Stimulated activated CD8-positive, alpha-beta memory T cell treated with anti-CD3 and anti-CD28 coated beads, Interleukin-4, amount 100 ng/mL, for 1 hour (primary cell): ENCODE measurements at regions not wholly inside any gene's neighbourhood (a gene's known extent, or its start where the extent isn't known, plus 50 kb on each side); places are given as distances from the start of the nearest gene placed in this dataset.
A peak's percentile ranks its signal among the peaks of the same experiment; 100 is the strongest.

ENCODE experiments used
- DNase-seq, 2 donors: peaks; one replicate each; pipeline ENCODE4 v3.0.0-alpha.2; 2020; ENCODE audit warnings: low read depth in 2 of 2, low spot score in 1 of 2

DNA sequence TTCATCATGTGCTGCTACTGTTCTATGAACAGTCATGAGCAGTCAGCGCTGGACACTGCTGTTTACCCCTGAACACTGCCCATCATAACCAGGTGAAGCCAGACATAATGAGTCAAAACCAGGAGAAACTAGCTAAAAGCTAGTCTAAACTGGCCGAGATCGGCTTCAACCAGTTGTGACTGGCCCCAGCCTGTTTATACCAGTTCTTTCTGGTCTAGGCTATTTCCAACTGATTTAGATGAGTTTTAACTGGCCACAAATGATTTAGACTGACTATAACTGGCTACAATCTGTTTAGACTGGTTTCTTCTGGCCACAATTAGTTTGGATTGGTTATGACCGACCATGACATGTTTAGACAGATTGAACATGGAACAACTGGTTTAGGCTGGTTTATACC is 348.3 kb upstream of the CAMK1G start:
- no peak for DNase-seq

DNA sequence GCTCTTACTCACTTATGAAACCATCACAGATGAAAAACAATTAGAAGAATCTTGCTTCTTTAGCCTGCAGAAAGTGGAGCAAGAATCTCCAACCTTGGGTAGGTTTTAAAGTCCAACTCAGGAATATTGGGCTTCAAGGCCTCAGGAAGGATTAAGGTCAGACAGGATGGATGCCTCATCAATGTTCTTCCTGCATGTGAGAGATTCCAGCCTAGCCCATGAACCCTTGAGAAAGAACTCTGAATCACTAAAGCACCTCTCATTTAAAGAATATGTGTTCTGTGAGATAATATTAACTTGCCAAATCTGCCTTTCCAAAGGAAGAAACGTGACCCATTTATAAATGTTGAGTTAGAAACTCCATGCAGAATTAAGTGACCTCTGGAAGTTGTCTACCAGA is 345.2 kb upstream of the CAMK1G start:
- DNase-seq = no peak

DNA sequence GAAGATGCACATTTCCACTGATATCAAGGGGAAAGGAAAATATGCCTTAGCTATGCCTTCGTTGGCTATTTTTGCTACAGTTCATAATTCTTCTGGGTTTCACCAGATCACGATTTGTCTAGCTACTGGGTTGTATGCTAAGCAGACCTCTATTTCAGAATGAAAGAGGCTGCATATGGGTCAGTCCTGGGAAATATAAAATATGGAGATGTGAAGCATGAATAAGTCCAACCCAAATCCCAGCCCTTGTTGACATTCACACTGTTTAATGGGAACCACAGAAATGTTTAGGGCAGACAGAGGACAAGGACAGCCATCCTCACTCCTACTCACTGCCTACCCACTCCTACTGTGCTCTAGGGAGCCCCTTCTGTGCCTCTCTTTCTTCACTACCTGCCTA is 343.2 kb upstream of the CAMK1G start:
- DNase-seq = no peak

DNA sequence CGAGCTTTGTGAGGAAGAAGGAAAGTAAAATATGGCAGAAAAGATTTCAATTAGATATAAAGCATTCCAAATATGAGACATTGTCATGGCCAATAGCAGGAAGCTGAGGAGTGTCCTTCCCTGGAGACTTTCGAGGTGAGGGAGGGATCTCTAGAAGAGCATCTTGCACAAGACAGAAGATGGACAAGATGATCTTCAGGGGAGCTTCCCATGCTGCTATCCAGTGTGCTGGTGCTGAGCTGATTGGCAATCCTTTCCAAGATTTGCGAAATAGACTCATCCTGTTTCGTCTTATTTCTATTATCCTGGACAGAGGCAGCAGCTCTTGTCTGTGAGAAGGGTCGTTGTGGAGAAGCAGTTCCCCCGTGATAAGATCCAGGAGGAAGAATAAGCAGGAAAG is 342.0 kb upstream of the CAMK1G start:
- no peak for DNase-seq

DNA sequence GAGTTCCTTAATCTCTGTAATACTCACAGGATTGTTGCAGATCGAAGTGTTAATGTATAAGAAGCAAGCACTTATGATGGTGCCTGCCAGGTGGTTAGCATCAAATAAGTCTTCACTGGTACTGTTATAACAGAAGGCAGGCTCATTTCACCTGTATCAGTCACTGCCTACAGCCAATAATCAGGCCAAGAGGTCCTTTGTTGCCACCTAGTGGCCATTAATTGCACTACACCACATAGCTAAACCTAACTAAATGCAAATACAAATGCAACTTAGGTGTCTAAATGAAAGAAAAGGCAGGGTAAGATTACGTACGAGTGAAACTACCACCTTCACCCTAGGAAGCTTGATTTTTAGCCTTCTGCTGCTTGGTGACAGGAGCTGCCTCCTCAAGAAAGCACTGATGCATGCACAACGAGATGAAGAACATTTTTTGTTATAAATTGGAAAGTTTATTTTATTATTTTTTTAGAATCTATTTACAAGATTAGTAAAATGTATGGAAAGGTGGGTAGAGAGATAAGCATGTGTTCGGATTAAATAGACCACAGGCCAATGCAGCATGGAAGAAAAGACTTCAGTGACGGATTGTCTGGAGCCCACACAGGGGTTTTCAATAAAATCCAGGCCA is 334.8 kb upstream of the CAMK1G start:
- DNase-seq = peak in 1 of 2 donors; percentile 6

DNA sequence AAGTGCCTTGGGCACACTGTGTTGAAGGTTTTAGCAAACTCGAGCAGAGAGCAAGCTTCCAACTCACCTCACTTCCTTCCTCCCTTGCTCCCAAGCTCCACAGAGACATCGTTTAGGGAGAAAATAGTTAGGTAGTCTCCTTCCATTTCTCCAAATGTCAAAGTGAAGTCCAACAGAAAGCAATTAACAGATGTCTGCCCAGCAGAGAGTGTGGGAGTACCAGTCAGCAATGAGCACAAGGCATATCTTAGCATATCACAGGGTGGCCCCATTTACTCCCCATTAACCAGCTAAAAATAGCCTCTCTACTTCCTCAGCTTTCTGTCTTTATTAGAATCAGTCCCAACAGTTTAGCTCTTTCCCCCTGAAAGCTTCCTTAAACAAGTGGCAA is 334.2 kb upstream of the CAMK1G start:
- no peak for DNase-seq

DNA sequence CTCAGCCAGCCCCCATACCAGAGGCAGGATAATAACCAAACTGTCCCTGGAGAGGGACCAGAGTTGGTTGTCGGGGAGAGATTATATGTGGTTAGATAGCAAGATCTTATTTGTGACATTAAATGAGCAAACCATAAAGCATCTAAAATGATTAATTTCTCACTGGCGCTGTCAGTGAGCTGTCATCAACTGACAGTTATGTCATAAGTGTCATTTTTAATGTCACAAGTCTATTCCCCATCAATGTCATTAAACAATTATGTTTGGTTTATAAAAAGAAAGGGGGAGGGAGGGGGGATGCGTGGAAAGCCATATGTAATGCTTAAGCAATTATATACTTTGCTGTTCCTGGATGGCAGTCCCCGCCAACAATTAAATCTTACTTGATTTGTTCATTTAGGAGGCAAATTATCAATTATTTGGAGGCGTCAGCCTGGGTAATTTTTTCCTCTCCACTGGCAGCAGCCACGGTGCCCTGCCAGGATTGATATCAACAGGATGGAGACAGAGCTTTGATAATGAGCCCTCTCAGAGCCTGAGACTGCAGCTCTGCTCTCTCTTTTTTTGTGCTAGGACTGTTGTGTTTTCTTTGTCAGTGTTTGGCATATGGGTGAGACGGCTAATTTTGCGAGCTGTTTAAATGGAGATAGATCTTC is 333.6 kb upstream of the CAMK1G start:
- no peak for DNase-seq

DNA sequence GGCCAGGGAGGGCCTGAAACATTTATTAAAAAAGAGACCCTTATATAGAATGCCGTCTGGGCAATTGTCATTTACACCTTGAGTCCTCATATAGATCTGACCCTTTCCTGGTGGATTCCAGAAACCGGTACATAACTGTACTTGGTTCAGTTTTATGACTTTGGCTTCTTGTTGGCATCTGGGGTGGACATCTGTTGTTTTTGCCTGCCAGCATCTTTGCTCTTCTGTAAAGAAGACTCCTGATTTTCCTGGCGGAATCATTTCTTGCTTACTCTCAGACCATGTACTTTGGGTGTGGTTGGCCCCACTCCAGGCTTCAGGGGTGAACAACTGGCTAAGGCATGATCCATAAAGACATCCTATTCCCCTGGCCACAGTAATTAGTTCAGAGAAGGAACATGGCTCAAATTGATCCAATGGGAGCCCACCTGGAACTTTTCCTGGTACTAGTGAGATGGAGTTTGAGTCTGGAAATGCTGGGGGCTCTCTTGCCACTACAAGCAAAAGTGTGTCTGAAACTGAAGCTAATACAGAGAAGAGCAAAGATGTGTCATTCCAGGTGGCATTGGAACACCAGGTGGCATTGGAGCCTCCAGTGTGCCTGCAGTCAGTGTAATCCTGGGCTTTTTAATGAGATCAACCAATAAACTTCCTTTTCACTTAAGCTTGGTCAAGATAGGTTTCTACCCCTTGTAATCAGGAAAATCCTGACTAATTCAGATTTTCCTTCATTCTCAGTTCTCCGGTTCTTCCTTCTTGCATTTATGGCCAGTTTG is 332.5 kb upstream of the CAMK1G start:
- DNase-seq = no peak

DNA sequence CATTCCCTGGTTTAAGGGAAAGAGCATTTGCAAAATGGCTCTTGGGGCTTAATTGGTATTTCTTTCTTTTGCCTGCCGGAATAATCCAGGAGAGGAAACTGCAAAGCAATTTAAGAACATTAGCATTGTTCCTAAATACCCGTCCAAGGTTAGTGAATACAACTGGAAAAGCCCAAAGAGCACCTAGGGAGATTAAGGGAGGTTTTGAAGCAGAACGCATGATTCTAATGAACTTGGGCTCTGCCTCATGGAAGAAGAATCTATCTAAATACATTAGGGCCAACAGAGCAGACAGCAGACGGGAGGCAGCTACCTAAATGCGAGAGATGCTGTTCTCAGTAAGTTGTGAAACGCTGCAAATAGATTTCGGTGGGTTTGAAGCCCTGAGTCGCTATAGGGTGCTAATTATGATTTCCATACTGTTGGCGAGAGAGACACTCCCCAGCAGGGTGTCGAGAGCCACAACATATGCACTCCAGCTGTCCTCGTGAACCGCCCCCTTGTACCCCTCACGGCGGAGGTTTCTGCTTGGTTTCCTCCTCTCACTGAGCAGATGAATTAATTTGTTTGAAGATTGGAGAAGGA is 326.7 kb upstream of the CAMK1G start:
- no peak for DNase-seq

DNA sequence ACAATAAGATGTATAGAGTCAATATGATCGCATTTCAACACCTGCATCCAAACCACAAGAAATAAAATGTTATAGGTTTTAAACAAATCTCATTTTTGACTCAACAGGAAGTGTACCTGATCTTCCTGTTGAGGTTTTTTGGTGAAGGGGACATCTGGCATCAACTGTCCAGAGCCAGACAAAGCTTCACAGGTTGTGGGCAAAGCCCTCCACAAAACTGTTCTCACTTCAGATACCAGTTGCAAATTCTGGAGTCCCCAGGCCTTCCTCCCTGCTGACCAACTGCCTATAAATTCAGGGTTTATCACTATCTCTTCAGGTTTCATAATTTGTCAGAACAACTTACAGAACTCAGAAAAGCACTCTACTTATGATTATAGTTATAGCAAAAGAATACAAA is 326.1 kb upstream of the CAMK1G start:
- DNase-seq = no peak

DNA sequence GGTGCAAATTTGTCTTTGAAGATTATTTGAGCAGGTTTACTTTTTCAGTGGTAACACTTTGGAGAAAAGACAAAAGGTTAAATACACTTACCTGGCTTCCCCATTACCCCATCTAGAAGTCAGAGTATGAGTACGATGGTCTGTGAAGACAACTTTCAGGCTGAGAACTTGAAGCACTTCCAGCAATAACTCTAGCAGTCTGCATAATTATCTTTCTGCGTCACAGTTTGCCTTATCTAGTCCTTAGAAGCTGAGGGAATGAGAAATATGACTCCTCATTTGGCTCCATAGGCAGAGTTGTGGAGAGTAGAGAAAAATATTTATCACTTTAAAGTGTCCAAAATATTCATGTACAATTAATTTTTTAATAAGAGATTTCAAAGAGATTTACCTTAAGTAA is 323.4 kb upstream of the CAMK1G start:
- no peak for DNase-seq

DNA sequence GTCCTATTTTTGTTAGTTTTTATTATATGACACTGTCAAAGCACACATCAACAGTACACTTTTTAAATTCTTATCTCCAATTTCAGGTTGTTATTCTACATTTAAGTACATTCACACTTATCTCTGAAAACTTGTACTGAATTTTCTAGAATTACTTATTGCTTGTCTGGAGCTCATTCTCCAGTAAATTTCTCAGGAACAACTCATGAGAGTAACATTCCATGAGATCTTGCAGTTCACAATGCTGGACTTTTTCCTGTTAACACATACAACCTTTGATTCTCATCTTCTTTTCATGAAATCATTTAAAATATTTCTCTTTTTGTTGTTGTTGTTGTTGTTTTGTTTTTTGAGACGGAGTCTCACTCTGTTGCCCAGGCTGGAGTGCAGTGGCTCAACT is 320.9 kb upstream of the CAMK1G start:
- no peak for DNase-seq

DNA sequence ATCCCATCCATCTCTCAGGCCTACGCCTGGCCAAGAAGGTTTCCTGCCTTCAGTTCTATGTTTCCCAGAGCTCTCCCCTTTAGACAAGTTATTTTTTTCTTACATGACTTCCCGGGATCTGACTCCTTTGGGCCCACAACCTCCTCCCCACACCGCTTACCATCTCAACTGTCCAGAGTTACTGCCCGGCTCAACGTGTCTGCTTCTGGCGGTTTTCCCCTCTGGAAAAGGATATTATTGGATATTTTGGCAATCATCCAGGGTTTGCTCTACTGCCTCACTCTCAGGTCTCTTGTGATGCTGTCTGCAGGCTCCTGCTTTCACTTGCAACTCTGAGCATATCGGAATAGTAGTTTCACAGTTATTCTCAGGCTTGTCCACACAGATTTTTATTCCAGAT is 318.2 kb upstream of the CAMK1G start:
- no peak for DNase-seq

DNA sequence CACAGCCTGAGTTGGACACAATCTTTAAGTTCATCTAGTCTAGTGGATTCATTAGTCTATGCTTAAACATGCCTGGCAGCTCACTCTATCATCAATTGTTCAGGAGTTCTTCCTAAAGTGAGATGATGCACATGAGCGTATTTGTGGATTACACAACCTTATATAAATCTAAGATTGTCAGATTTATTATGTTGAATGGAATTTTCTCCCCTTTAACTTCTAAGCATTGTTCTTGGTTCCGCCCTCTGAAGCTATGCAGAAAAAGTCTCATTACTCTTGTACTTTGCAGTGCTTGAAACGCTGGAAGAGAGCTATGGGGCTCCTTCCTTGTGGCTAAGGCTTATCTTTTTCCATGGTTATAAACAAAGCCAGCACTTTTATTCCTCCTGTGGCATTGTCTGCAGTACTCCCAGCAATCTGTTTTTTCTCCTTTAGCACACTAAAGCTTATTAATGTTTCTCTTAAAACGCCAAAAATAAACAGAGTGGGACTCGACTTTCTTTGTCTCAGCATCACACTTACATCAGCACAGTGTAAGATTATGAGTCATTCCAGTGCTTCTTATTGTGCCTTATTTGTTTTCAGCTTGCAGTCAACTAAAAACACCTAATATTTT is 316.8 kb upstream of the CAMK1G start:
- no peak for DNase-seq

DNA sequence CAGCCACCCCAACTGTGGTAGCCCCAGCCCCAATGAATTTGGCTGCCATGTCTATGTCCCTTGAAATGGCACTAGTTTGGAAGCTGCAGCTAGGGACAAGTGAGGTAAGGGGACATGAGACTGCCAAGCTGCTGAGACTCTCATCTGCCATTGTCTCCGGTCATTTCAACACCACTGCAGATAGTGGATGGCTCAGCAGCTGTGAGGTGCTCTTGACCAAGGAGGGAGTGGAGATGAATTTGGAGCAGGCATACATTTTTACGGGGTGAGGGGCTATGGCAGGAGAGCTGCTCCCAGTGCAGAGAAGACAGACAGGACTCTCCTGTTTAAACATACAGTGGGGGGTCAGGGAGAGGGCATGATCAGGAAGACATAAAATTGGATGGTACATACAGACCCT is 315.5 kb upstream of the CAMK1G start:
- DNase-seq = no peak

DNA sequence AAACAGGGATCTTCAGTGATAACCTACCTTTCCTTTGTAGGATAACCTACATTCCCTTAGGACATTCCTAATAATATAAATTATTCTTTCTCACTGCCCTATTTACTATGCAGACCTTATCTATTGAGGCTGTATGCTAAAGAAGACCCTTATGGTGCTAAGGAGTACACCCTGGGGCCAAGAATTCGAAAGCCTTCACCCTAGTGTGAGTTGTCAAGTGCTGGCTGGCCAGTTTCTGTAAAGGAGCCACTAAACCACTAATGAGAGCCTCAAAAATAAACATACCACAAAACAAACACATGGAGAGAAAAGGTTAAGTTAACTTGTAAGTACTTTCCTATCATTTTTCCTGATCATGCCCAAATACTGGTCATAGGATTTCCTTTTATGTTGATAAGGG is 315.0 kb upstream of the CAMK1G start:
- DNase-seq = no peak

DNA sequence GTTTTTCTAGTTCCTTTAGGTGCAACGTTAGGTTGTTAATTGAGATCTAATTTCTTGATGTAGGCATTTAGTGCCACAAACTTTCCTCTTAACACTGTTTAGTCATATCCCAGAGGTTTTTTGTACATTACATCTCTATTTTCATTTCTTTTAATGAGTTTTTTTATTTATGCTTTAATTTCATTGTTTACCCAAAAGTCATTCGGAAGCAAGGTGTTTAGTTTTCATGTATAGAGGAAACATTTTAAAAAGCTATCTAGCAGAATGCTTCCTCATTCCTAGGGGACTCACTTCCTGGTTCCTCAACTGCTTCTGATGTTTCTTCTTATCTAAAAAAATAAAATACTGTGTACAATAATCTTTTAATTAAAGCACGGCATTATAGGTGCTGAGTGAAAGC is 307.2 kb upstream of the CAMK1G start:
- DNase-seq = no peak

DNA sequence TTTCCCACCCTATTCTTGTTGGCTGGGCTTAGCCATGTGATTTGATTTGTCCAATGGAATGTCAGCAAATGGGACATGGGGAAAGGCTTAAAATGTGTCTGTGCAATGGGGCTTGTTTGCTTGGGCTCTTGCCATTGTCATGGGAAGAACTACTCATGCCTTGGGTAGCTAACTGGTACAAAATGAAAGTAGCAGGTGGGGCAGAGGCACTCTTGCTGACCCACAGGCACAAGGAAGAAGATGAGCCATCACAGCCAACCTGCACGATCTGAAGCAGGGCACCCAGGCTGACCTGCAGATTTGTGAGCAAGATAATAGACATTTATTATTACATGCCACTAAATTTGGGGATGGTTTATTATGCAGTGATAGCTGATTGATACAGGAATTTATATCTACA is 305.9 kb upstream of the CAMK1G start:
- DNase-seq = no peak

DNA sequence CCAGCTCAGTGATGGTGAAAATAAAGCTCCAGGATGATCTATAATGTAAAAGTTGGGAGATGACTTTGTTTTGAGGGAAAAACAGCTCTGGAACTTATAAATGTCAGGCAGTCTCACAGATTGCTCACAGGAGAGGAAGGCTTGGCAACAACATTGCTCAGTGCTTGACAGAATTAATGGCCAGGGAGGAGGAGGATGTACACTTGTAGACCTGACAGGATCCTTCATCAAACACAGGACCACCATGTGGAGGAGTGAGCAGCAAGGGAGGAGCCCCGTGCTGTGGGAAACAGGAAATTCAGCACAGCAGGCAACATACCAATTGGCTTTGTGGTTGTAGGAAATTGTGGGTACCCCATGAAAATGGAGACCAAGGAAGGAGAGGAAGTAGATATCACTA is 291.8 kb upstream of the CAMK1G start:
- no peak for DNase-seq

DNA sequence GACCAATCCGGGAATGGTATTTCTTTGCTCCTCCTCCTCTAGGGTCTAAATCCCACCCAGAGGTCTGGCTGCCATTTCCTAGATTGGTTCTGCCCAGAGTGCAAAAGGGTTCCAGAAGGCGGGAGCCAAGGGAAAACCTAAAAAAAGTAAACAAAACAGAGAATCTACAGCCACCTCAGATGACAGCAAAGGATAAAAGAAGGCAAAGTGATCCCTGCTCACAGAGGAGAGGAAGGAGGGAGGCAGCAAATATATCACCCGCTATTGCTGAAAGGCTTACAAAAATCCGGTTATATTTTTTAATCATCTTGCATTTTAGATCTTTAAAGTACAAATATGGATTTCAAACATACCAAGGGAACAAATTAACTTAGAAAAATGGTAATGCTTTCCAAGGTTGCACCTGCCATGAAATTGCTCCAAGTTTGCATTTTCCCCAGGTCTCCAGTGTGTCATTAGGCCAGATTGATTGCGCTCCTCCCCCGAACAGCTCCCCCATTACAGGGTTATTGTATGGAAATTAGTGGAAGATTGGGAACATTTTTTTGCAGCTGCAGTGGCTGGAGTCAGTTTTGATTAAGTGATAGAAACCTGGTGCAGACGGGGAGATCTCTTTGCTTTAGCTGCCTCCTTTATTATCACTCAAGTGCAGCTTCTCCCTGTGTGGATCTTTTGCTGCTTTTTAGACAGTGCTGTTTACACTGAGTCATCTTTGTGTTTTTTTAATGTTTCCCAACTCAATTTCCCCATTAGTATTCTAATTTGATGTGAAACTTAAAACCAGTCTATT is 280.5 kb upstream of the CAMK1G start:
- DNase-seq = no peak

DNA sequence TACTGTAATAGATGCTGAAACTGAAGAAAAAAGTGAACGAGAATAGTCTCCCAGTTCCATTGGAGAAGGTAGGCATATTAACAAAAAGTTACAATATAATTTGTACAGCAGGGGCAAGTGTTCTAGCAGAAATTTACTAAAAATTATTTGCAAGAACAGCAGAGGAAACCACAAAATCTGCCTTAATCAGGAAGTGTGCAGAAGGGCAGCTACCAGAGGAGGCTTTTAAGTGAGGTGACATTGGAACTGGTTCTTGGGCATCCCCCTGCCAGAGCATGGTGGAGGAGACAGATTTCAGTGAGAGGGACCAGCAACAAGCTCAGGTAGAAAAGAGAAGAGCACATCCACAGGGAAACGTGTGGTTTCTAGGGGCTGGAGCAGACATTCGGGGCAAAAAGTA is 279.3 kb upstream of the CAMK1G start:
- no peak for DNase-seq
